ENCODE measurements at regions not wholly inside any gene's neighbourhood (a gene's known extent, or its start where the extent isn't known, plus 50 kb on each side); places are given as distances from the start of the nearest gene placed in this dataset.
A peak's percentile ranks its signal among the peaks of the same experiment; 100 is the strongest.
"Not testable (repeated sequence)": the region's sequence is repeated elsewhere in the genome, so short reads cannot be mapped to it uniquely, and the experiment has no call there.

DNA sequence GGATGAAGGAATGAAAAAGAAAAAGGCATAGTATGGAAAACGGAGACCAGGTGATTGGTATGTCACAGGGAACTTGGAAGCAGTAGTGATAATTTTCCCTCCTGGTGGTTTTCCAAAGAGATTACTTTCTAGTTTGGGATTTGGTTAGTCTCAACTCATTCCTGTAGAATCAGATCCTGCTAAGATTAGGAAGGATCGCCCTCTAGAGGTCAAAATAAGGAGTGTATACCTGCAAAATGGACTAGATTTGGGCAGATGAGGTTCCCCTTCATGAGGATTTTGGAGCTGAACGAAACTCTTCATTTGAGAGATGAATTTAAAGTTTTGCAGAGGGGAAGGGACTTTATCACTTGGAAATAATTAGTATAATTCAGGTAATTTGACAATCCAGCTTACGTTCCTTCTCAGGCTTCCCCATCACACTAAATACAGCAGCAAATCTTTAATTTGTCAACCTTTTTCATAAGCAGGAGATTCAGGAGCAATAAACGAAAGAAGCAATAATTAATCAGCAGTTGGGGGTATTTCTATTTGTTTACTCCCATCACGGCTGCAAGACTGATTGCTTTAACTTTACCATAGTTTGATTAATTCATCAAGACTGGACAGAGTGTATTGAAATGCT lies 65.2 kb downstream of the CCDC195 start:
- DNase-seq = peak in 1 of 2 donors; percentile 2

DNA sequence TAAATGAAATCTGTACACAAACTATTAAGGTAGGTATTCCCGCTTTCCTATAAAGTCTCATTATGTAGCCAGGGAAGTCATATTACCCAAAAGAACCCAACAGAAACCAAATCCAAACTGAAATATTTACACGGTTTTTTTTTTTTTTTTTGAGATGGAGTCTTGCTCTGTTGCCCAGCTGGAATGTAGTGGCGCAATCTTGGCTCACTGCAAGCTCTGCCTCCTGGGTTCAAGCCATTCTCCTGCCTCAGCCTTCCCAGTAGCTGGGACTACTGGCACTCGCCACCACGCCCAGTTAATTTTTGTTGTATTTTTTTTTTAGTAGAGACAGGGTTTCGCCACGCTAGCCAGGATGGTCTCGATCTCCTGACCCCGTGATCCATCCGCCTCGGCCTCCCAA lies 62.5 kb upstream of the CUL3 start:
- DNase-seq = not testable (repeated sequence)

DNA sequence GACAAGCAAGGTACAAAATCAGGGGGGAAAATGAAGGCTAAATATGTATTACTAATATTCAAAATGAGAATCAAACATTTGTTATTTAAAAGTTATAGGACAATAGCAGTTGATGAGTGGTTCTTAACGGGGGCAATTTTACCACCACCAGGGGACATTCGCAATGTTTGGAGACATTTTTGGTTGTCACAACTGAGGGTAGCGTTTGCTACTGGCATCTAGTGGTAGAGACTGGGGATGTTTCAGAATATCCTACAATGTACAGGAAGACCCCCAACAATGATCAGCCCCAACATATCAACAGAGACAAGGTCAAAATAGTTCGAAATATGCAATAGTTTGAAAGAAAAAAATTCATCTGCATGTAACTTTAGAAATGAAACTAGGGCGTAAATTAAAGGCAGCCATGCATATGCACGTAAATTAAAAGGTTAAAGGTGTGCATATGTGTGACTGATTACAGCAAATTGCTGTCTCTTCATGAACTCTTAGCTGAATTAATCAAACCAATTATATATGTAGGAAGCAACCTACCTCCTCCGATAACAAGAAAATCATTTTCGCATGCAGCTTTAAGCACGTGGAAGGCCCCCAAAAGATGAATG lies 61.2 kb upstream of the CUL3 start:
- DNase-seq = peak in 1 of 2 donors; percentile 2

DNA sequence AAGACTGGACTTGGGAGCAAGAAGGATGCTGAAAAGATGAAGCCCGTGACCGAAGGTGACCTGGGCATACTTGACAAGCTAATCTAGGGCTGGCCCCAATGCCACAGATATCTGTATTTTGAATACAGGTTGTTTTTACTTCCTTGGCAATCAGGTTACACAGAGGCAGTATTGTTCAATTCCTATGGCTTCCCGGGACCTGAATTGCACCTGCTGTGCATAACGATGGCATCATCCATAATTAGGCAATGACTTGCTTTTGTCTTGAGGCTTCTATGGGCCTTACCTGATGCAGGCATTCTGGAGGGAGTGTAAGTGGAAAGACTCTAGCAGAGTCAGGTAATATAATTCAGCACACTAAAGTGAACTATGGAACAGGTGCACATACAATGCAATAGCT lies 60.6 kb upstream of the CUL3 start:
- DNase-seq = no peak

DNA sequence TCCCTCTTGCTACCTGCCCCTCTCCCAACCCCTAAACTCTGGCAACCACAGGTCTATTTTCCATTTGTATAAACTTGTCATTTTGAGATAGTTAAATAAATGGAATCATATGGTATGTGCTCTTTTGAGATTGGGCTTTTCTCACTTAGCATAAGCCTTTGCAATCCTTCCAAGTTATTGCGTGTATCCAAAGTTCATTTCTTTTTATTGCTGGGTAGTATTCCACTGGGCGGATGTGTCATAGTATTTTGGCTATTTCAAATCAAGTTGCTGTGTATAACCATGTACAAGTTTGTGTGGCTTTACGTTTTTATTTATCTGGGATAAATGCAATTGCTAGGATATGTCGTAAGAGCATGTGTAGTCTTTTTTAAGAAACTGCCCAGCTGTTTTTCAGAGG lies 55.5 kb upstream of the CUL3 start:
- no peak for DNase-seq

DNA sequence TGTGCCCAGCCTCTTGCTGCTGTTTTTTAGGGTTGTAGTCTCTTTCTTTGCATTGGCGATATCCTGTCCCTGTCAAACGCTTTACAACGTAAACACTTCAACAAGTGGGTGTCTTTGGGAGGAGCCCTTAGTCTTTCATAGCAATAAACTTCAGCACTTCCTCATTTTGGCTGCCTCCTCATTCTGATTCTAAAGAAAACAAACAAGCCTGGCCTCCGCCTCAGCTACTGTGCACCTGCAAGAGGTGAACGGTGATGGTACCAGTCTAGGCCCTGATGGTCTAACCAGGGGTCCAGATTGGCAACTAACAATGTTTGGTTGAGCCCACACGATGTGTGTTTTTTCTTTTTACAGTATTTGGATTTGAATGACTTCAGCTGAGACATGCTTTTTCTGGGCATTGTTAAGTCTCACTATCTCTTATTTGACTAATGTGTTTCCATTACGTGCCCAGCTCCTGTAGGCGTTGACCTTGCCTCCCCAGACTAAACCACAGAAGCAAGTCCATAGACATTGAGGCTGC lies 53.2 kb upstream of the CUL3 start:
- DNase-seq = peak; percentile 11 to 23
